ENCODE measurements at regions not wholly inside any gene's neighbourhood (a gene's known extent, or its start where the extent isn't known, plus 50 kb on each side); places are given as distances from the start of the nearest gene placed in this dataset.

GRCh38 chr2:78418021-78418420 is 607.5 kb upstream of the REG3G start (continued):
- TF ChIP-seq ZNF532 (CRISPR knock-in tag; IDR thresholded peaks at IDR 0.05; ENCODE audit: borderline replicate concordance) (no peak), ZBTB43 (CRISPR knock-in tag; IDR thresholded peaks at IDR 0.05) (no peak), NFATC4 (CRISPR knock-in tag; IDR thresholded peaks at IDR 0.05) (no peak), ZNF396 (CRISPR knock-in tag; IDR thresholded peaks at IDR 0.05; ENCODE audit: borderline replicate concordance) (no peak), GTF2I (CRISPR knock-in tag; conservative IDR thresholded peaks at IDR 0.05) (no peak), E2F1 (CRISPR knock-in tag; IDR thresholded peaks at IDR 0.05) (no peak), CREB1 (CRISPR knock-in tag; IDR thresholded peaks at IDR 0.05) (no peak), ETV6 (CRISPR knock-in tag; IDR thresholded peaks at IDR 0.05) (no peak)

- no peaks in the 10 kb centered on the region for H3K36me3 Mint-ChIP-seq
- TF ChIP-seq ZNF232 (CRISPR knock-in tag; IDR thresholded peaks at IDR 0.05) (no peak), FOXK1 (CRISPR knock-in tag; IDR thresholded peaks at IDR 0.05) (no peak), ETV6 (CRISPR knock-in tag; IDR thresholded peaks at IDR 0.05) (no peak), ERG (CRISPR knock-in tag; IDR thresholded peaks at IDR 0.05) (no peak), CDX4 (CRISPR knock-in tag; IDR thresholded peaks at IDR 0.05; ENCODE audit: borderline replicate concordance) (no peak), MYBL2 (CRISPR knock-in tag; IDR thresholded peaks at IDR 0.05) (no peak), AFF4 (CRISPR knock-in tag; IDR thresholded peaks at IDR 0.05; ENCODE audit: borderline replicate concordance) (no peak), AR (CRISPR knock-in tag; IDR thresholded peaks at IDR 0.05) (no peak), ZMAT4 (CRISPR knock-in tag; IDR thresholded peaks at IDR 0.05) (no peak), EMX1 (CRISPR knock-in tag; IDR thresholded peaks at IDR 0.05) (no peak), CBFB (CRISPR knock-in tag; IDR thresholded peaks at IDR 0.05; ENCODE audit: low read depth) (no peak), FOXP4 (CRISPR knock-in tag; IDR thresholded peaks at IDR 0.05) (no peak)
Measured at GRCh38 chr2:78420132-78420531, 605.4 kb upstream of the REG3G start.

More at GRCh38 chr2:78420132-78420531, 605.4 kb upstream of the REG3G start:
- no peaks in the 10 kb centered on the region for H3K4me1 Mint-ChIP-seq
- ATAC-seq (no peak), DNase-seq (ENCODE audit: low spot score) (no peak)
- no peak overlapping the region for H3K27ac Mint-ChIP-seq
- H3K4me3 Mint-ChIP-seq: no peak overlapping the region
- no peaks in the 10 kb centered on the region for H3K9me3 Mint-ChIP-seq
- CTCF ChIA-PET: no interaction called here
- POLR2A ChIA-PET: no interaction called here
- no peaks in the 10 kb centered on the region for H3K27me3 Mint-ChIP-seq (ENCODE audit: low read depth)
